ENCODE measurements at regions not wholly inside any gene's neighbourhood (a gene's known extent, or its start where the extent isn't known, plus 50 kb on each side); places are given as distances from the start of the nearest gene placed in this dataset.

- Histone ChIP-seq H4K8ac (ENCODE audit: extremely low read depth, insufficient read depth, low read length) (no peak overlapping the region), H3K79me1 (ENCODE audit: low read depth, low read length) (no peaks in the 10 kb centered on the region), H2BK20ac (ENCODE audit: low read length) (no peak overlapping the region), H3K9ac (replicated peaks in 1 of 4; ENCODE audit: extremely low read depth in 1 of 4, low read depth in 3 of 4, low read length in 3 of 4) (no peak overlapping the region), H3K23ac (ENCODE audit: insufficient read length) (no peak overlapping the region), H3K4me3 (ENCODE audit: extremely low read depth in 1 of 4, insufficient read depth in 2 of 4, low read depth in 3 of 4, low read length in 4 of 4) (no peak overlapping the region), H3K4me1 (replicated peaks in 1 of 4; ENCODE audit: control insufficient read depth in 3 of 4, insufficient read depth in 4 of 4, low read length in 3 of 4) (no peaks in the 10 kb centered on the region), H4K20me1 (replicated peaks in 1 of 2; ENCODE audit: control insufficient read depth in 1 of 2, insufficient read depth in 2 of 2, low read length in 2 of 2) (no peaks in the 10 kb centered on the region), H3K36me3 (ENCODE audit: control insufficient read depth in 2 of 4, insufficient read depth in 4 of 4, low read length in 3 of 4) (peaks cover 0 to 3% (median 0%) of the 10 kb centered on the region in 4 experiments; a peak in 2 of 8 replicates), H3K27ac (ENCODE audit: low read depth, low read length) (no peak overlapping the region), H2BK12ac (ENCODE audit: low read depth, low read length) (no peak overlapping the region), H2BK15ac (ENCODE audit: low read length) (no peak overlapping the region), H2BK5ac (ENCODE audit: low read depth, low read length) (no peak overlapping the region), H4K91ac (replicated peaks; ENCODE audit: insufficient read length, low read length) (no peak overlapping the region), H3K4ac (replicated peaks; ENCODE audit: insufficient read length, low read depth, low read length) (no peak overlapping the region), H3K18ac (ENCODE audit: extremely low read depth, low read length) (no peak overlapping the region), H4K5ac (ENCODE audit: insufficient read length, low read depth, low read length) (no peak overlapping the region), H3K79me2 (ENCODE audit: control insufficient read depth in 1 of 2, insufficient read depth in 2 of 2, low read length in 2 of 2) (peaks cover 0 to 14% of the 10 kb centered on the region in 2 experiments; a peak in 2 of 4 replicates), H3K56ac (replicated peaks; ENCODE audit: insufficient read length, low read depth, low read length) (no peak overlapping the region), H3K27me3 (replicated peaks in 1 of 4; ENCODE audit: control insufficient read depth in 3 of 4, extremely low read depth in 1 of 4, insufficient read depth in 3 of 4, low read length in 3 of 4) (no peaks in the 10 kb centered on the region), H2AFZ (ENCODE audit: low read length) (no peak overlapping the region), H2BK120ac (replicated peaks; ENCODE audit: low read depth, low read length) (no peak overlapping the region), H2AK5ac (ENCODE audit: low read depth, low read length) (no peak overlapping the region), H3K9me3 (ENCODE audit: insufficient read depth in 2 of 2, low read depth in 1 of 2, low read length in 1 of 2) (no peaks in the 10 kb centered on the region), H3K23me2 (ENCODE audit: low read depth, low read length) (no peaks in the 10 kb centered on the region), H3K4me2 (ENCODE audit: insufficient read depth in 1 of 2, low read depth in 2 of 2, low read length in 2 of 2) (no peak overlapping the region), H3K14ac (ENCODE audit: insufficient read length) (no peak overlapping the region)
- FAIRE-seq (no peak), DNase-seq (ENCODE audit: low read depth in 1 of 2, low spot score in 2 of 2) (no peak)
- CTCF ChIA-PET (ENCODE audit: partially characterized antibody): no interaction called here
- TF ChIP-seq CTBP2 (IDR thresholded peaks at IDR 0.05; ENCODE audit: borderline replicate concordance, insufficient read depth, insufficient read length, low read length): no peak
- no peak for TF ChIP-seq EZH2 (IDR thresholded peaks at IDR 0.05; ENCODE audit: low read depth, low read length, severe bottlenecking)
- TF ChIP-seq ASH2L (IDR thresholded peaks at IDR 0.05; ENCODE audit: low read length): no peak
- no peak for TF ChIP-seq SP1 (IDR thresholded peaks at IDR 0.05; ENCODE audit: low read depth, low read length)
- TF ChIP-seq CTCF (IDR thresholded peaks at IDR 0.05; ENCODE audit: control extremely low read depth in 1 of 3, insufficient read depth in 1 of 3, low read depth in 1 of 3, low read length in 3 of 3): no peak
- TF ChIP-seq SIRT6 (IDR thresholded peaks at IDR 0.05; ENCODE audit: low read length): no peak
- TF ChIP-seq FOSL1 (IDR thresholded peaks at IDR 0.05; ENCODE audit: insufficient read depth, low read depth, low read length): no peak
- POLR2A ChIA-PET (ENCODE audit: partially characterized antibody): no interaction called here
Measured at GRCh38 chr2:167492486-167492885, 604.2 kb downstream of the XIRP2 start.
